Esophagus muscularis mucosa (tissue), 4 donors: ENCODE measurements at regions not wholly inside any gene's neighbourhood (a gene's known extent, or its start where the extent isn't known, plus 50 kb on each side); places are given as distances from the start of the nearest gene placed in this dataset.

Source experiments
- DNase-seq: peaks from one replicate; pipeline ENCODE4 v3.0.0-alpha.2; 2017; ENCODE audit errors: extremely low spot score
- H3K27ac ChIP-seq, 4 donors: fragments of 200-600 bp; sonication (generic); replicated peaks in 1 of 4; 1 replicate in 3 of 4; 2 replicates in 1 of 4; pipeline ENCODE4 v1.5.1; 2016 to 2019; ENCODE audit warnings: mild to moderate bottlenecking in 1 of 4
- H3K27me3 ChIP-seq, 4 donors: fragments of 200-600 bp; sonication (generic); one replicate each; pipeline versions ENCODE4 v1.5.1 to v1.6.0; 2016 to 2019
- H3K36me3 ChIP-seq, 4 donors: fragments of 200-600 bp; sonication (generic); one replicate each; pipeline ENCODE4 v1.5.1; 2016 to 2019
- H3K4me1 ChIP-seq, 4 donors: fragments of 200-600 bp; sonication (generic); one replicate each; pipeline ENCODE4 v1.5.1; 2016 to 2019
- H3K4me3 ChIP-seq, 4 donors: fragments of 200-600 bp; sonication (generic); 1 replicate in 2 of 4; 2 replicates in 2 of 4; pipeline ENCODE4 v1.5.1; 2016 to 2019; ENCODE audit warnings: mild to moderate bottlenecking in 4 of 4, moderate library complexity in 1 of 4
- H3K9me3 ChIP-seq, 4 donors: fragments of 200-600 bp; sonication (generic); 1 replicate in 3 of 4; 2 replicates in 1 of 4; pipeline ENCODE4 v1.5.1; 2016 to 2019
- EP300 ChIP-seq: sonication (generic); formaldehyde crosslinking; IDR thresholded peaks from one replicate; pipeline ENCODE4 v1.6.1; 2017; ENCODE audit warnings: antibody characterized with exemption
- POLR2A ChIP-seq: fragments of 450-650 bp; IDR thresholded peaks from one replicate; pipeline ENCODE4 v1.6.1; 2017; ENCODE audit warnings: antibody characterized with exemption, moderate library complexity, mild to moderate bottlenecking, low read depth
- POLR2AphosphoS5 ChIP-seq, 2 donors: sonication (generic); formaldehyde crosslinking; IDR thresholded peaks; one replicate each; pipeline ENCODE4 v1.6.1; 2017; ENCODE audit warnings: antibody characterized with exemption in 2 of 2
- WGBS: methylation state at CpG from one replicate; pipeline ENCODE4 v1.1.5; 2018; 5-methylcytosine and 5-hydroxymethylcytosine counted together
- intact Hi-C: fragments of 100-400 bp; cut with DNase I; formaldehyde crosslinking; loops from one replicate; pipeline ENCODE4 v1.15.1; 2023
- TF ChIP-seq, protein P1 (sequence below), 3 experiments: fragments of 200-600 bp in 2 of 3; fragments of 450-650 bp in 1 of 3; sonication (generic) in 2 of 3; IDR thresholded peaks; one replicate each; pipeline ENCODE4 v1.5.1; 2017 to 2019; ENCODE audit warnings: antibody characterized with exemption in 3 of 3, mild to moderate bottlenecking in 2 of 3, moderate library complexity in 1 of 3

DNA sequence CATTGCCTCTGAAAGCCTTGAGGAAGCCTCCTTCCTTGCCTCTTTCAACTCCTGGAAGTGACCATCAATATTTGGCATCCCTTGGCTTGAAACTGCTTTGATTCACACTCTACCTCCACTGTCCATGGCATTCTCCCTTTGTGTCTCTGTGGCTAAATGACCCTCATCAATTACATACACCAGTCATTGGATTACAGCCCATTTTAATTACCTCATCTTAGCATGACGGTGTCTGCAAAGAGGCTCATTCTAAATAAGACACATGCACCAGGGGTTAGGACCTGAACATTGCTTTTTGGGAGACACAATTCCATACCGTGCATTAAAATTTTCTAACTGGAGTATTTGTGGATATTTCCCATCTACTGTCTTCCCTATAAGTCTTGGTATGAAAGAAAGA, 60.7 kb upstream of the FAM9A start:
- TF ChIP-seq, protein P1, sequence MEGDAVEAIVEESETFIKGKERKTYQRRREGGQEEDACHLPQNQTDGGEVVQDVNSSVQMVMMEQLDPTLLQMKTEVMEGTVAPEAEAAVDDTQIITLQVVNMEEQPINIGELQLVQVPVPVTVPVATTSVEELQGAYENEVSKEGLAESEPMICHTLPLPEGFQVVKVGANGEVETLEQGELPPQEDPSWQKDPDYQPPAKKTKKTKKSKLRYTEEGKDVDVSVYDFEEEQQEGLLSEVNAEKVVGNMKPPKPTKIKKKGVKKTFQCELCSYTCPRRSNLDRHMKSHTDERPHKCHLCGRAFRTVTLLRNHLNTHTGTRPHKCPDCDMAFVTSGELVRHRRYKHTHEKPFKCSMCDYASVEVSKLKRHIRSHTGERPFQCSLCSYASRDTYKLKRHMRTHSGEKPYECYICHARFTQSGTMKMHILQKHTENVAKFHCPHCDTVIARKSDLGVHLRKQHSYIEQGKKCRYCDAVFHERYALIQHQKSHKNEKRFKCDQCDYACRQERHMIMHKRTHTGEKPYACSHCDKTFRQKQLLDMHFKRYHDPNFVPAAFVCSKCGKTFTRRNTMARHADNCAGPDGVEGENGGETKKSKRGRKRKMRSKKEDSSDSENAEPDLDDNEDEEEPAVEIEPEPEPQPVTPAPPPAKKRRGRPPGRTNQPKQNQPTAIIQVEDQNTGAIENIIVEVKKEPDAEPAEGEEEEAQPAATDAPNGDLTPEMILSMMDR (IDR thresholded peaks at IDR 0.05), result no peak
- no peak for TF ChIP-seq EP300
- TF ChIP-seq POLR2A, result no peak
- TF ChIP-seq POLR2AphosphoS5 (IDR thresholded peaks at IDR 0.05), result no peak
- Histone ChIP-seq H3K27me3 (no peaks in the 10 kb centered on the region), H3K27ac (no peak overlapping the region), H3K9me3 (no peaks in the 10 kb centered on the region), H3K4me3 (no peak overlapping the region), H3K4me1 (no peaks in the 10 kb centered on the region), H3K36me3 (no peaks in the 10 kb centered on the region)
- intact Hi-C loops, result no loop called here
- 74% methylated on average over 2 of the region's 2 CpGs for WGBS
- no peak for DNase-seq

DNA sequence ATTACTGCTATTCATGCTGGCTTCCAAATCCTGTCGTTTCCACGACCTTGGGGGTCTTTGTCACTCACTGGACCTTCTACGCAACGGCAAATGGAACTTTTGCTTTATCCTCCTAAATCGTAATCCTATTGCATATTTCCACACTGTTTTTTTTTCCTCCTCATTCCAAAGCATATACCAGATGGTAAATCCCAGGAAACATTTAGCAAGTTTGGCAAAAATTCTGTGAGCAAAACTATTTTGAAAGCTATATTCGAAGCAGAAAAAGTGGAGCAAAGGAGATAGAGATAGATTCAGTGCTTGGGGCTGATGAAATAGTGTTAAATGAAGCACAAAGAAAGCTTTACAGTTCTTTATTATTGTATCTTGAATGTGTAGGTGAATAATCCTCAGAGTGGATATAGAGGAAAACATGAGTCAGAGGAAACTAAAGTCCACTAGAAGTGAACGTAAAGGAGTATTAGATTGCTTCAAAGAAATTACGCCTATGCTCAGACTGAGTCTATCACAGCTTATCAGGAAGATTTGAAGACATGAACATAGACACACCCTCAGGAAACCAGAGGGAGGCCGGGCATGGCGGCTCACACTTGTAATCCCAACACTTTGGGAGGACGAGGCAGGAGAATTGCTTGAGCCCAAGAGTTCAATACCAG, 50.2 kb upstream of the FAM9A start:
- no peak for DNase-seq
- H3K4me3 ChIP-seq, result no peak overlapping the region
- H3K27ac ChIP-seq, result no peak overlapping the region
- H3K9me3 ChIP-seq, result no peaks in the 10 kb centered on the region
- no peaks in the 10 kb centered on the region for H3K27me3 ChIP-seq
- peaks cover 0 to 8% (median 3%) of the 10 kb centered on the region in 4 donors for H3K4me1 ChIP-seq
- intact Hi-C loops, result no loop called here
- TF ChIP-seq EP300, result no peak
- no peak for TF ChIP-seq POLR2AphosphoS5 (IDR thresholded peaks at IDR 0.05)
- no peak for TF ChIP-seq POLR2A
- TF ChIP-seq, protein P1 (IDR thresholded peaks at IDR 0.05), result no peak
- no peaks in the 10 kb centered on the region for H3K36me3 ChIP-seq
- WGBS, result 81% methylated on average over 11 of the region's 11 CpGs
